Heart right ventricle (tissue), 16 donors: ENCODE measurements at regions not wholly inside any gene's neighbourhood (a gene's known extent, or its start where the extent isn't known, plus 50 kb on each side); places are given as distances from the start of the nearest gene placed in this dataset.

ENCODE experiments used
- ATAC-seq, 8 donors: fragments of 200-7000 bp; cut with Tn5 transposase; one replicate each; pipeline ENCODE4 v1.9.1; 2020; ENCODE audit warnings: mild to moderate bottlenecking in 8 of 8, moderate library complexity in 8 of 8, moderate number of reproducible peaks in 1 of 8
- DNase-seq, 2 donors: peaks; one replicate each; pipeline ENCODE4 v3.0.0-alpha.2; 2020
- H3K27ac ChIP-seq, 10 donors: fragments of 200-600 bp; sonication (generic) in 2 of 10; one replicate each; pipeline versions ENCODE4 v1.5.0 to v1.8.0; 2020 to 2022; ENCODE audit warnings: mild to moderate bottlenecking in 3 of 10
- H3K27me3 ChIP-seq, 7 donors: fragments of 200-600 bp; one replicate each; pipeline ENCODE4 v1.8.0; 2021 to 2022; ENCODE audit warnings: mild to moderate bottlenecking in 2 of 7
- H3K36me3 ChIP-seq, 9 donors: fragments of 200-600 bp; sonication (generic) in 1 of 9; one replicate each; pipeline versions ENCODE4 v1.5.0 to v1.8.0; 2020 to 2022; ENCODE audit warnings: mild to moderate bottlenecking in 2 of 9
- H3K4me1 ChIP-seq, 9 donors: fragments of 200-600 bp; sonication (generic) in 1 of 9; one replicate each; pipeline versions ENCODE4 v1.5.0 to v1.8.0; 2020 to 2022; ENCODE audit warnings: mild to moderate bottlenecking in 4 of 9
- H3K4me3 ChIP-seq, 10 donors: fragments of 200-600 bp; sonication (generic) in 2 of 10; one replicate each; pipeline versions ENCODE4 v1.5.0 to v1.8.0; 2020 to 2022; ENCODE audit warnings: mild to moderate bottlenecking in 7 of 10, moderate library complexity in 2 of 10
- H3K9me3 ChIP-seq, 11 donors: fragments of 200-600 bp in 10 of 11; sonication (generic) in 2 of 11; one replicate each; pipeline versions ENCODE4 v1.5.0 to v1.8.0; 2013 to 2022; ENCODE audit warnings: mild to moderate bottlenecking in 2 of 11, control low read depth in 1 of 11, moderate library complexity in 1 of 11
- WGBS, 2 donors: extraction: QIAGEN DNeasy Blood & Tissue Kit; methylation state at CpG; one replicate each; pipeline ENCODE4 v1.1.7; 2013; ENCODE audit warnings: inconsistent platforms in 1 of 2; 5-methylcytosine and 5-hydroxymethylcytosine counted together
- intact Hi-C, 10 donors: fragments of 100-400 bp; cut with DNase I; formaldehyde crosslinking; loops; one replicate each; pipeline versions ENCODE4 v1.11.1 to v1.14.2; 2022
- TF ChIP-seq, protein P1 (sequence below), 9 donors: fragments of 200-600 bp; sonication (generic) in 2 of 9; IDR thresholded peaks; one replicate each; pipeline versions ENCODE4 v1.5.0 to v1.8.0; 2021 to 2022; ENCODE audit warnings: antibody characterized with exemption in 9 of 9, mild to moderate bottlenecking in 5 of 9, moderate library complexity in 1 of 9
- donor health status: Arrhythmogenic right ventricular cardiomyopathy.
- donor health status: ischemic (EF 13 %, LVEDD 7.1; RV severe dilation, severe dysfunction).
- donor health status: healthy with polysubstance abuse.
- donor health status: DM: no; HTN: yes; CAD: no.
- donor health status: DM: no; HTN: no; CAD: no.
- donor health status: ischemic (EF 25% LVEDD 6.9; RV normal size, moderate dysfunction).
- donor health status: ischemic (EF 25% LVEDD 5.7; RV mildly dilated, moderate dysfunction).
- donor health status: healthy.
- donor health status: DM: yes; HTN: yes; CAD: no.
- donor health status: Ischemic cardiomyopathy.
- donor health status: ischemic (EF 35%, LVEDD 5.7; RV mildly dilated, moderate dysfunction).
- donor health status: nonischemic (EF 11% LVEDD 7.7; RV severe dilation, severe dysfunction).
- donor health status: DM: yes; HTN: yes; CAD: no.
- donor health status: PGD.
- donor health status: ischemic (EF 29% LVEDD 5.4; RV normal size, mild dysfunction).
- donor health status: nonischemic (EF 23%, LVEDD 6.1; RV moderate dilation, normal function).

DNA sequence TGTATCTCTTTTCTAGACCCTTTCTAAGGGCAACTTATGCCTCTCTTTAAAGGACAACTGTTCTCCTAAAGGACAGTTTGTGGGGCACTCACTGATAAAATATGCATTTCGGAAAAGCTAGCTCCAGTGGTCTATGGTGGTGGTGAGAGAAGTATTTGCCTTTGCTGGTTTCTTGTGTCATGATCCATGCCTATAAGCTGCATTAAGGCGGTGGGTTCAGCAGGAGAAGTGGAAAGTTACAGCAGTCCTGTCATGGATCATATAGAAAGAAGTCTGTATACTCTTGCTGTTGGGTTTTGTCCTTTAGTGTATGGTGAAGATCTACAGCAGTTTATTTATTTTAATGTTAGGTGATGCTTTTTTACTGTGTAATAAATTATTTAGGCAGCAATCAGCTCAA lies 563.9 kb upstream of the PSMD7 start:
- ATAC-seq (no peak), DNase-seq (no peak)
- H3K4me3 ChIP-seq: no peak overlapping the region
- H3K9me3 ChIP-seq: peaks cover 0 to 13% (median 0%) of the 10 kb centered on the region in 11 donors
- H3K36me3 ChIP-seq: no peaks in the 10 kb centered on the region
- H3K27me3 ChIP-seq: no peaks in the 10 kb centered on the region
- no peaks in the 10 kb centered on the region for H3K4me1 ChIP-seq
- H3K27ac ChIP-seq: no peak overlapping the region
- intact Hi-C loops: no loop called here
- TF ChIP-seq, protein P1, sequence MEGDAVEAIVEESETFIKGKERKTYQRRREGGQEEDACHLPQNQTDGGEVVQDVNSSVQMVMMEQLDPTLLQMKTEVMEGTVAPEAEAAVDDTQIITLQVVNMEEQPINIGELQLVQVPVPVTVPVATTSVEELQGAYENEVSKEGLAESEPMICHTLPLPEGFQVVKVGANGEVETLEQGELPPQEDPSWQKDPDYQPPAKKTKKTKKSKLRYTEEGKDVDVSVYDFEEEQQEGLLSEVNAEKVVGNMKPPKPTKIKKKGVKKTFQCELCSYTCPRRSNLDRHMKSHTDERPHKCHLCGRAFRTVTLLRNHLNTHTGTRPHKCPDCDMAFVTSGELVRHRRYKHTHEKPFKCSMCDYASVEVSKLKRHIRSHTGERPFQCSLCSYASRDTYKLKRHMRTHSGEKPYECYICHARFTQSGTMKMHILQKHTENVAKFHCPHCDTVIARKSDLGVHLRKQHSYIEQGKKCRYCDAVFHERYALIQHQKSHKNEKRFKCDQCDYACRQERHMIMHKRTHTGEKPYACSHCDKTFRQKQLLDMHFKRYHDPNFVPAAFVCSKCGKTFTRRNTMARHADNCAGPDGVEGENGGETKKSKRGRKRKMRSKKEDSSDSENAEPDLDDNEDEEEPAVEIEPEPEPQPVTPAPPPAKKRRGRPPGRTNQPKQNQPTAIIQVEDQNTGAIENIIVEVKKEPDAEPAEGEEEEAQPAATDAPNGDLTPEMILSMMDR (IDR thresholded peaks at IDR 0.05): no peak
- 91 to 93% methylated on average over 2 of the region's 2 CpGs for WGBS, 2 donors

DNA sequence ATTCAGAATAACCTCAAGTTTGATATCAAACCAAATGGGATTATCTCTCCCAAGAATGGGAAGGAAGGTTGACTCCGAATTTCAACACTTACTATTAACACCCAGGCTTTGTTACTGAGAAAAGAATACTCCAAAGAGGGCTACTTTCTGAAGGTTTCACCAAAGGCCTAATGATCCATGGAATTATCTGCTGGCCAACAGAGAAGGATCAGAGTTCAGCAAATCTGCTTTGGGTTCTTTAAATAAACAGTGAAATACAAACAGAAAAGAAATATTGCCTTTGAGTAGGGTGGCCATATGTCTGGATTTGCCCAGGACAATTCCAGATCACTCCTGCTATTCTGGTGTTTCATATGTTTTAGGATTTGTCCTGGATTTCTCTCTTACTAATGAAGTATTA lies 564.5 kb upstream of the PSMD7 start:
- Histone ChIP-seq H3K4me1 (no peaks in the 10 kb centered on the region), H3K27ac (no peak overlapping the region), H3K27me3 (no peaks in the 10 kb centered on the region), H3K36me3 (no peaks in the 10 kb centered on the region), H3K9me3 (peaks cover 0 to 13% (median 0%) of the 10 kb centered on the region in 11 donors), H3K4me3 (no peak overlapping the region)
- DNase-seq (no peak), ATAC-seq (no peak)
- TF ChIP-seq, protein P1 (IDR thresholded peaks at IDR 0.05): no peak
- intact Hi-C loops: no loop called here
- WGBS, 2 donors: 84 to 86% methylated on average over 1 of the region's 1 CpG

DNA sequence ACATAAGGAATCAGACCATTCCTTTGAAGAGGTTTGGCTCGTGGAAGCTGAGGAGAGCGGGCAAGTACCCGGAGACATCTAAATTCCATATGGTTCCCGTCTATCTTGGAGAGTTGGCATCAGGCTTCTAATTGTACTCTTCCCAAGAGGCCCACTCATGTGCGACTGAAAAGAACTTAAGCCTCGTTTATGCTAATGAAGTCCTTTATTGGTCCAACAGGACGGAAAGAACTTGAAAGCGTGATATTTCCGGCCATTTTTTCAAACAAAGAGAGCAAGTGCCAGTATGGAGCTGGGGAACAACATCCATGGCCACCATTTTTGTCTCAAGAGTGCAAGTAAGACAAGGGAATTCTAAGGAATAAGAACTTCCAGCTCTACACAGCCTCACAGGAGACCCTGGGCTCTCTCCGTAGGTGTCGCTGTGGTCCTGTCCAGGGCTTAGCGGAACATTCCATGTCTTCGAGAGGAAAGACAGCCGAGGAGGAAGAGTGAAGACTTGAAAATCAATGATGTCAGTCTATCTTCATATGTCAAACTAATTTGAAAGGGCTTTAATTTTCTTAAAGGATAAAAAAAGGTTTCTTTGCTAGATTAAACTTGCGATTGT lies 566.0 kb upstream of the PSMD7 start:
- no peak for ATAC-seq

DNA sequence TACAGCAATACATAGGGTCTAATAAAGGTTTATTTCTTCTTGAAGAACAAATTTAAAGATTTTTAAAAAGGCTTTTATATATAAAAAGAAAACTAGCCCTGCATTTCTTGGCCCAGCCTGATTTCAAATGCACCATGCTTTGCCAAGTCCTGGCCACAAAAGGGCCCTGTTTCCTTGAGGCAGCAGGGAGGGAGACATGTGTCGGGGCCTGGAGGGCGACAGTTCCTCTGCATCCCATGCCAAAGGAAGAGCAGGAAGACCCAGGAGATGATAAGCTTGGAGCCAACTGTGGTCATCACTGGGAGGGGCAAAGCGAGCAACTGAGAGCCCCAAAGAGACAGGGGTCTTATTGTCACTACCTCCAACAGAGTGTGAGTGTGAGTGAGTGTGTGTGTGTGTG lies 571.5 kb upstream of the PSMD7 start:
- H3K27me3 ChIP-seq: no peaks in the 10 kb centered on the region
- 46 to 59% methylated on average over 3 of the region's 3 CpGs for WGBS, 2 donors
- ATAC-seq: no peak

More for the DNA sequence above, 566.0 kb upstream of the PSMD7 start:
- TF ChIP-seq, protein P1 (IDR thresholded peaks at IDR 0.05): no peak
- H3K4me1 ChIP-seq: no peaks in the 10 kb centered on the region
- H3K36me3 ChIP-seq: no peaks in the 10 kb centered on the region
- 87% methylated on average over 15 of the region's 15 CpGs for WGBS, 2 donors
- no peak overlapping the region for H3K4me3 ChIP-seq
- intact Hi-C loops: no loop called here
- H3K27ac ChIP-seq: no peak overlapping the region
- DNase-seq: no peak
- peaks cover 0 to 13% (median 0%) of the 10 kb centered on the region in 11 donors for H3K9me3 ChIP-seq
- H3K27me3 ChIP-seq: no peaks in the 10 kb centered on the region

More for the DNA sequence above, 571.5 kb upstream of the PSMD7 start:
- H3K9me3 ChIP-seq: no peaks in the 10 kb centered on the region
- no peak overlapping the region for H3K4me3 ChIP-seq
- no peak for DNase-seq
- H3K36me3 ChIP-seq: no peaks in the 10 kb centered on the region
- no peaks in the 10 kb centered on the region for H3K4me1 ChIP-seq
- TF ChIP-seq, protein P1 (IDR thresholded peaks at IDR 0.05): no peak
- intact Hi-C loops: no loop called here
- no peak overlapping the region for H3K27ac ChIP-seq
